ENCODE measurements at regions not wholly inside any gene's neighbourhood (a gene's known extent, or its start where the extent isn't known, plus 50 kb on each side); places are given as distances from the start of the nearest gene placed in this dataset.

DNA sequence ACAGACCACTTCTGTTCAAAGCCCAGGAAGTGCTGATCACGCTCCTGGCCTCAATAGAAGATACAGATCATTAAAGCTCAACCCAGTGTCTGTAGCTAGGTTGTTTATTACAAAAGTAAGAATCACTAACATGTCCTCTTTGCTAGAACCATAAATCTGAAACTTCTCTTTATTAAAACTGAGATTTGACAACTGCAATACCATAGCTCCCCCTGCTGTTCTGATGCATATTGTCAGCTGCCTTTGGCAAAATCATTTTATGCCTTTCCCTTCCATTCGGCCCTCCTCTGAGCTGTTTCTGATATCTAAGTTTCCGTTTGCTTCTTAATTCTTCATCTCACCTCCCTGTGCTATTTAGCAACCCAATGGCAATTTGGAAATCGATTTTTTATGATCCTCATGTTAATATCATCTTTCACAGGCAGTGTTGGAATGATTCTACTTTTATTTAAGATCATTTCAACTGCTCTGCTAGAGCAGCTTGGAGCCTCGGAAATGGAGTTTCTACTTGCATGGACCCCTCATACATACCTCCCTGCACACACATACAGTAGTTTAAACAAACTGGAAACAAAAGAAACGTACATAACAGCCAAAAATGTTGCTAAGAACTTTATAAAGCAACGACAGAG is 998.8 kb downstream of the MAT2B start:
- Histone ChIP-seq H3F3A (ENCODE audit: insufficient read depth) (no peaks in the 10 kb centered on the region), H3K9me2 (ENCODE audit: insufficient read depth) (no peaks in the 10 kb centered on the region), H3K27ac (no peak overlapping the region), H4K20me1 (ENCODE audit: insufficient read depth) (no peaks in the 10 kb centered on the region), H2AFZ (peak overlapping the region; percentile 54), H3K4me2 (ENCODE audit: unreplicated experiment) (peak overlapping the region; percentile 45), H3K36me3 (ENCODE audit: low read depth) (no peaks in the 10 kb centered on the region), H3K4me1 (ENCODE audit: insufficient read depth) (no peaks in the 10 kb centered on the region), H3K9me3 (ENCODE audit: low read depth) (no peaks in the 10 kb centered on the region), H3K27me3 (replicated peaks; ENCODE audit: insufficient read depth) (no peaks in the 10 kb centered on the region), H3K4me3 (peak overlapping the region; percentile 38), H3K9ac (no peak overlapping the region), H3K79me2 (ENCODE audit: insufficient read depth) (no peaks in the 10 kb centered on the region)
- in situ Hi-C loops (cut with MboI): loop anchor here (10.0 kb wide), 2 partner anchors 809 to 939 kb away; no protein-coding TSS in a partner anchor
- TF ChIP-seq EZH2phosphoT487 (IDR thresholded peaks at IDR 0.05; ENCODE audit: insufficient read depth, low read depth) (no peak), EZH2 (IDR thresholded peaks at IDR 0.05; ENCODE audit: insufficient read depth, poor library complexity, severe bottlenecking) (no peak)
- peak; percentile 62 for DNase-seq
- WGBS, 2 experiments (ENCODE audit: low coverage in 1 of 2, low lambda C conversion rate in 2 of 2, missing lambda C conversion rate in 2 of 2): 13 to 14% methylated on average over 7 of the region's 7 CpGs

DNA sequence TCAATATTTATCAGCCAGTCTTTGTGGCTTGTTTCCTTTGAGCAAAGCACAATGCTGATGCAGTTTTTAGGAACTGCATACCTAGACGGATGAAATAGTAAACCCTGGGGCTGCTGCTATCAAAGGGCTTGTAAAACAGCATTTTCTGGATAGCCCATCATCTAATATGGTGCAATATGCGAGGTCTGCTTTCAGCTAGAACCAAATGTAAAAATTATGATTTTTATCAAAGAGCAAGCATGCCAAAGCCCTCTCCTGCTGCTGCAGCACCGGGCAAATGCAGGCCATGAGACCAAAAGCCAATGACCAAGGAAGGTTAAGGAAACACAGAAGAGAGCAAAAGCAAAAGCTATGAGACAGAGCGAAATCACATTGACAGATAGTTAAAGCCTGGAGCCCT is 1000.4 kb downstream of the MAT2B start:
- Histone ChIP-seq H3K27ac (no peak overlapping the region), H3K9ac (no peak overlapping the region), H4K20me1 (ENCODE audit: insufficient read depth) (no peaks in the 10 kb centered on the region), H3K4me1 (ENCODE audit: insufficient read depth) (no peaks in the 10 kb centered on the region), H3K9me2 (ENCODE audit: insufficient read depth) (no peaks in the 10 kb centered on the region), H2AFZ (no peak overlapping the region), H3K27me3 (replicated peaks; ENCODE audit: insufficient read depth) (no peaks in the 10 kb centered on the region), H3K9me3 (ENCODE audit: low read depth) (no peaks in the 10 kb centered on the region), H3K36me3 (ENCODE audit: low read depth) (no peaks in the 10 kb centered on the region), H3F3A (ENCODE audit: insufficient read depth) (no peaks in the 10 kb centered on the region), H3K4me3 (no peak overlapping the region), H3K4me2 (ENCODE audit: unreplicated experiment) (no peak overlapping the region), H3K79me2 (ENCODE audit: insufficient read depth) (no peaks in the 10 kb centered on the region)
- WGBS, 2 experiments (ENCODE audit: low coverage in 1 of 2, low lambda C conversion rate in 2 of 2, missing lambda C conversion rate in 2 of 2): 42 to 43% methylated on average over 4 of the region's 4 CpGs
- no peak for DNase-seq
- TF ChIP-seq EZH2phosphoT487 (IDR thresholded peaks at IDR 0.05; ENCODE audit: insufficient read depth, low read depth) (no peak), EZH2 (IDR thresholded peaks at IDR 0.05; ENCODE audit: insufficient read depth, poor library complexity, severe bottlenecking) (no peak)
- in situ Hi-C loops (cut with MboI): loop anchor here (10.0 kb wide), 2 partner anchors 811 to 941 kb away; no protein-coding TSS in a partner anchor

DNA sequence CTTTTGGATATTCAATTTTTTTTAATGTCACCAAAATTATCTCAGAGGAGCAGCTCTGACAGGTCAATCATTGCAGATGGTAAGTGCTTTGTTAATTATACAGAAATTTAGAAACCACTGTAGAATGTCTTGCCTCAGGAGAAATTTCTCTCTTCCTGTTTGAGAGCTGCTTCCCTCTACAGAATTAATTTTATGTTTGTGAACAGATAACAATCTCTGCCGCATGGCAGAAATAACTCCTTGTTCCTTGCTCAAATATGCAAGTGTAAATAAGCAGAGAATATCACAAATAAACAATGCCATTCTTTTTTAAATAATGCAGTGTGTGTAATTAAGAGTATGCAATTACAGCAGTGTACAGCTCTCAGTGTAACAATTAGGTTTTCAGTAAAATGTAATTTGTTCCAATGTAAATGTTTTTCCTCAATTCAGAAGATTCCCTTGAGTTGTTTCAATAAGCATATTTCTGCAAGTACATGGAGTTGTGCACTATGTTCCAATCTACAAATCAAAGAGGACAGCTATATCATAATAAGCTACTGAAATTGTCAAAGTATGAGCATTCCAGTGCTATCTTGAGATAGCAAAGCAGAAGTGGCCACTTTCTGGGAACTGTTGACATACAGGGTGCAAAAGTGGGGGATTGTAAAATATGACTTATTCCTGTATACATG is 1012.8 kb downstream of the MAT2B start:
- no peaks in the 10 kb centered on the region for H3K4me1 ChIP-seq (ENCODE audit: insufficient read depth)
- no peak overlapping the region for H3K4me3 ChIP-seq
- no peaks in the 10 kb centered on the region for H3K9me2 ChIP-seq (ENCODE audit: insufficient read depth)
- no peak overlapping the region for H3K4me2 ChIP-seq (ENCODE audit: unreplicated experiment)
- no peaks in the 10 kb centered on the region for H3F3A ChIP-seq (ENCODE audit: insufficient read depth)
- DNase-seq: no peak
- no peak overlapping the region for H3K27ac ChIP-seq
- H3K9ac ChIP-seq: no peak overlapping the region
- no peaks in the 10 kb centered on the region for H4K20me1 ChIP-seq (ENCODE audit: insufficient read depth)
- 44 to 64% methylated on average over 1 of the region's 1 CpG for WGBS, 2 experiments (ENCODE audit: low coverage in 1 of 2, low lambda C conversion rate in 2 of 2, missing lambda C conversion rate in 2 of 2)
- in situ Hi-C loops (cut with MboI): no loop called here
- TF ChIP-seq EZH2phosphoT487 (IDR thresholded peaks at IDR 0.05; ENCODE audit: insufficient read depth, low read depth) (no peak), EZH2 (IDR thresholded peaks at IDR 0.05; ENCODE audit: insufficient read depth, poor library complexity, severe bottlenecking) (no peak)
- no peaks in the 10 kb centered on the region for H3K79me2 ChIP-seq (ENCODE audit: insufficient read depth)
- no peaks in the 10 kb centered on the region for H3K36me3 ChIP-seq (ENCODE audit: low read depth)
- H3K27me3 ChIP-seq (replicated peaks; ENCODE audit: insufficient read depth): no peaks in the 10 kb centered on the region
- H3K9me3 ChIP-seq (ENCODE audit: low read depth): no peaks in the 10 kb centered on the region
- no peak overlapping the region for H2AFZ ChIP-seq

DNA sequence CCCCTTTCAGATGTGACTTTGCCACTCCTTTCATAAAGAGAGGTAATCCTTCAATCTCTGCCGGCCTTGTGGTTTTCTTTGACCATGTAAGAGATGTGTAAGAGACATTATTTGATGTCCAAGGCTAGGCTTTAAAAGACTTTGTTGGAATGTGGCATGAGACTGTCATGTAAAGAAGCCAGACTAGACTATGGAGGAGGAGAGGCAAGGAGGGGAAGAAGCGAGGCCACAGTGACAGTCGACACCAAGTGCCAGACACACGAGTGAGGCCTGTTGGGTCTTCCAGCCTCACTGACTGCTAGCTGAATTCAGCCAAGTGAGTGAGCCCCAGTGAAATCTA is 1013.3 kb downstream of the MAT2B start:
- Histone ChIP-seq H3K9ac (no peak overlapping the region), H3K4me2 (ENCODE audit: unreplicated experiment) (no peak overlapping the region), H2AFZ (no peak overlapping the region), H3K9me3 (ENCODE audit: low read depth) (no peaks in the 10 kb centered on the region), H4K20me1 (ENCODE audit: insufficient read depth) (no peaks in the 10 kb centered on the region), H3K4me1 (ENCODE audit: insufficient read depth) (no peaks in the 10 kb centered on the region), H3F3A (ENCODE audit: insufficient read depth) (no peaks in the 10 kb centered on the region), H3K36me3 (ENCODE audit: low read depth) (no peaks in the 10 kb centered on the region), H3K27ac (no peak overlapping the region), H3K79me2 (ENCODE audit: insufficient read depth) (no peaks in the 10 kb centered on the region), H3K4me3 (no peak overlapping the region), H3K9me2 (ENCODE audit: insufficient read depth) (no peaks in the 10 kb centered on the region), H3K27me3 (replicated peaks; ENCODE audit: insufficient read depth) (no peaks in the 10 kb centered on the region)
- no peak for DNase-seq
- TF ChIP-seq EZH2 (IDR thresholded peaks at IDR 0.05; ENCODE audit: insufficient read depth, poor library complexity, severe bottlenecking): no peak
- TF ChIP-seq EZH2phosphoT487 (IDR thresholded peaks at IDR 0.05; ENCODE audit: insufficient read depth, low read depth): no peak
- in situ Hi-C loops (cut with MboI): no loop called here
- WGBS, 2 experiments (ENCODE audit: low coverage in 1 of 2, low lambda C conversion rate in 2 of 2, missing lambda C conversion rate in 2 of 2): 31 to 35% methylated on average over 4 of the region's 4 CpGs
